Naive thymus-derived CD4-positive, alpha-beta T cell (primary cell): ENCODE measurements at regions not wholly inside any gene's neighbourhood (a gene's known extent, or its start where the extent isn't known, plus 50 kb on each side); places are given as distances from the start of the nearest gene placed in this dataset.

Source experiments
- ATAC-seq: fragments of 150-1000 bp; cut with Tn5 transposase; 2 replicates; pipeline ENCODE4 v1.10.0; 2021; ENCODE audit warnings: mild to moderate bottlenecking, moderate library complexity
- CTCF ChIA-PET: fragments of 350-600 bp; sonication (Branson Sonifier 250); formaldehyde crosslinking; loops from one replicate; lab custom pipeline; 2021; ENCODE audit warnings: antibody characterized with exemption; lab: Charles Lee
- POLR2A ChIA-PET: fragments of 350-600 bp; sonication (Branson Sonifier 250); formaldehyde crosslinking; loops from one replicate; lab custom pipeline; 2021; ENCODE audit warnings: antibody characterized with exemption, inconsistent platforms; lab: Charles Lee
- DNase-seq, 9 donors: peaks; one replicate each; pipeline versions ENCODE4 v3.0.0 to v3.0.0-alpha.2; 2020 to 2022; ENCODE audit warnings: mixed read lengths in 1 of 9
- H3K27ac ChIP-seq: one replicate; pipeline ENCODE4 v1.7.0; 2013; ENCODE audit warnings: mild to moderate bottlenecking, low read depth, low read length, moderate library complexity
- H3K27me3 ChIP-seq, 2 donors: one replicate each; pipeline ENCODE4 v1.7.0; 2013; ENCODE audit warnings: low read length in 2 of 2, mild to moderate bottlenecking in 2 of 2, moderate library complexity in 2 of 2; ENCODE audit not compliant: control insufficient read depth in 2 of 2, insufficient read depth in 2 of 2
- H3K36me3 ChIP-seq, 3 experiments: 1 replicate in 2 of 3; 2 replicates in 1 of 3; pipeline ENCODE4 v1.7.0; 2013; ENCODE audit warnings: low read length in 3 of 3, mild to moderate bottlenecking in 3 of 3, moderate library complexity in 1 of 3; ENCODE audit not compliant: insufficient read depth in 3 of 3, control insufficient read depth in 2 of 3
- H3K4me1 ChIP-seq, 2 donors: one replicate each; pipeline ENCODE4 v1.7.0; 2013; ENCODE audit warnings: low read length in 2 of 2, mild to moderate bottlenecking in 2 of 2, moderate library complexity in 1 of 2; ENCODE audit not compliant: control insufficient read depth in 2 of 2, insufficient read depth in 2 of 2
- H3K4me3 ChIP-seq: 2 replicates; pipeline ENCODE4 v1.7.0; 2013; ENCODE audit warnings: mild to moderate bottlenecking, low read length
- H3K9me3 ChIP-seq, 3 experiments: 1 replicate in 2 of 3; 2 replicates in 1 of 3; pipeline ENCODE4 v1.7.0; 2013; ENCODE audit warnings: low read length in 3 of 3; ENCODE audit not compliant: control insufficient read depth in 2 of 3
- H3K27ac Mint-ChIP-seq, 9 donors: one replicate each; pipeline ENCODE4 v1.8.0; 2020 to 2022; ENCODE audit warnings: mixed read lengths in 9 of 9, mild to moderate bottlenecking in 8 of 9, moderate library complexity in 5 of 9, inconsistent platforms in 2 of 9
- H3K27me3 Mint-ChIP-seq, 5 donors: one replicate each; pipeline ENCODE4 v1.8.0; 2021 to 2022; ENCODE audit warnings: mixed read lengths in 5 of 5, mild to moderate bottlenecking in 1 of 5
- H3K36me3 Mint-ChIP-seq, 5 donors: one replicate each; pipeline ENCODE4 v1.8.0; 2020 to 2022; ENCODE audit warnings: mixed read lengths in 5 of 5, mild to moderate bottlenecking in 3 of 5, inconsistent platforms in 1 of 5
- H3K4me1 Mint-ChIP-seq, 7 donors: one replicate each; pipeline ENCODE4 v1.8.0; 2020 to 2022; ENCODE audit warnings: mixed read lengths in 7 of 7, mild to moderate bottlenecking in 3 of 7, inconsistent platforms in 1 of 7
- H3K4me3 Mint-ChIP-seq, 10 donors: one replicate each; pipeline ENCODE4 v1.8.0; 2020 to 2022; ENCODE audit warnings: mild to moderate bottlenecking in 10 of 10, mixed read lengths in 10 of 10, moderate library complexity in 6 of 10, inconsistent platforms in 2 of 10
- H3K9me3 Mint-ChIP-seq, 11 donors: one replicate each; pipeline ENCODE4 v1.8.0; 2020 to 2022; ENCODE audit warnings: mixed read lengths in 11 of 11, mild to moderate bottlenecking in 4 of 11, inconsistent platforms in 1 of 11, moderate library complexity in 1 of 11
- intact Hi-C, 2 donors: fragments of 100-400 bp; cut with micrococcal nuclease; formaldehyde crosslinking; loops; one replicate each; pipeline ENCODE4 v1.15.1; 2023

GRCh38 chr3:181369637-181370036 lies 342.1 kb upstream of the SOX2 start:
- H3K4me1 Mint-ChIP-seq: no peaks in the 10 kb centered on the region
- no peak overlapping the region for H3K27ac ChIP-seq
- no peak overlapping the region for H3K27ac Mint-ChIP-seq
- no peak for ATAC-seq
- H3K36me3 Mint-ChIP-seq: no peaks in the 10 kb centered on the region
- ChIA-PET CTCF (no interaction called here), POLR2A (no interaction called here)
- peaks cover 0 to 7% (median 0%) of the 10 kb centered on the region in 5 donors for H3K27me3 Mint-ChIP-seq
- H3K4me1 ChIP-seq: no peaks in the 10 kb centered on the region
- no peak overlapping the region for H3K4me3 ChIP-seq
- intact Hi-C loops: no loop called here
- no peak for DNase-seq
- no peak overlapping the region for H3K4me3 Mint-ChIP-seq
- H3K9me3 ChIP-seq: no peaks in the 10 kb centered on the region
- H3K36me3 ChIP-seq: no peaks in the 10 kb centered on the region
- H3K27me3 ChIP-seq: no peaks in the 10 kb centered on the region
- H3K9me3 Mint-ChIP-seq: peaks cover 0 to 4% (median 0%) of the 10 kb centered on the region in 11 donors

GRCh38 chr3:181363231-181363630 lies 348.5 kb upstream of the SOX2 start:
- Mint-ChIP-seq H3K36me3 (no peaks in the 10 kb centered on the region), H3K27me3 (no peaks in the 10 kb centered on the region), H3K4me3 (no peak overlapping the region), H3K4me1 (no peaks in the 10 kb centered on the region), H3K9me3 (peaks cover 0 to 13% (median 5%) of the 10 kb centered on the region in 11 donors), H3K27ac (no peak overlapping the region)
- Histone ChIP-seq H3K4me1 (no peaks in the 10 kb centered on the region), H3K27me3 (no peaks in the 10 kb centered on the region), H3K9me3 (no peaks in the 10 kb centered on the region), H3K27ac (no peak overlapping the region), H3K4me3 (no peak overlapping the region), H3K36me3 (no peaks in the 10 kb centered on the region)
- intact Hi-C loops: no loop called here
- POLR2A ChIA-PET: no interaction called here
- ATAC-seq (no peak), DNase-seq (no peak)
- CTCF ChIA-PET: no interaction called here

- ChIA-PET POLR2A (no interaction called here), CTCF (no interaction called here)
- no peaks in the 10 kb centered on the region for H3K36me3 ChIP-seq
- intact Hi-C loops: no loop called here
- ATAC-seq: no peak
- H3K27me3 ChIP-seq: no peaks in the 10 kb centered on the region
- no peaks in the 10 kb centered on the region for H3K9me3 ChIP-seq
- Mint-ChIP-seq H3K27me3 (no peaks in the 10 kb centered on the region), H3K9me3 (peaks cover 0 to 13% (median 5%) of the 10 kb centered on the region in 11 donors), H3K36me3 (no peaks in the 10 kb centered on the region), H3K4me1 (no peaks in the 10 kb centered on the region), H3K4me3 (no peak overlapping the region), H3K27ac (no peak overlapping the region)
- no peak for DNase-seq
- no peak overlapping the region for H3K27ac ChIP-seq
- no peak overlapping the region for H3K4me3 ChIP-seq
- H3K4me1 ChIP-seq: no peaks in the 10 kb centered on the region
Observed at GRCh38 chr3:181362378-181362777, 349.3 kb upstream of the SOX2 start.

- no peaks in the 10 kb centered on the region for H3K4me1 Mint-ChIP-seq
- no peaks in the 10 kb centered on the region for H3K27me3 Mint-ChIP-seq
- Histone ChIP-seq H3K27ac (no peak overlapping the region), H3K27me3 (no peaks in the 10 kb centered on the region), H3K4me3 (no peak overlapping the region), H3K4me1 (no peaks in the 10 kb centered on the region), H3K9me3 (no peaks in the 10 kb centered on the region), H3K36me3 (no peaks in the 10 kb centered on the region)
- H3K27ac Mint-ChIP-seq: no peak overlapping the region
- ChIA-PET CTCF (no interaction called here), POLR2A (no interaction called here)
- DNase-seq (no peak), ATAC-seq (no peak)
- intact Hi-C loops: no loop called here
- H3K9me3 Mint-ChIP-seq: peaks cover 0 to 12% (median 5%) of the 10 kb centered on the region in 11 donors
- no peak overlapping the region for H3K4me3 Mint-ChIP-seq
- no peaks in the 10 kb centered on the region for H3K36me3 Mint-ChIP-seq
Observed at GRCh38 chr3:181358562-181358961, 353.2 kb upstream of the SOX2 start.

GRCh38 chr3:181358060-181358459 lies 353.7 kb upstream of the SOX2 start:
- no peaks in the 10 kb centered on the region for H3K27me3 ChIP-seq
- no peaks in the 10 kb centered on the region for H3K36me3 ChIP-seq
- Mint-ChIP-seq H3K27me3 (no peaks in the 10 kb centered on the region), H3K27ac (no peak overlapping the region), H3K9me3 (peaks cover 0 to 9% (median 5%) of the 10 kb centered on the region in 11 donors), H3K4me3 (no peak overlapping the region), H3K36me3 (no peaks in the 10 kb centered on the region), H3K4me1 (no peaks in the 10 kb centered on the region)
- POLR2A ChIA-PET: no interaction called here
- ATAC-seq (no peak), DNase-seq (no peak)
- no peak overlapping the region for H3K4me3 ChIP-seq
- no peaks in the 10 kb centered on the region for H3K4me1 ChIP-seq
- no peak overlapping the region for H3K27ac ChIP-seq
- H3K9me3 ChIP-seq: no peaks in the 10 kb centered on the region
- intact Hi-C loops: no loop called here
- CTCF ChIA-PET: no interaction called here

GRCh38 chr3:181354140-181354539 lies 357.6 kb upstream of the SOX2 start:
- no peak for ATAC-seq
- intact Hi-C loops: no loop called here
- Histone ChIP-seq H3K4me3 (no peak overlapping the region), H3K4me1 (no peaks in the 10 kb centered on the region), H3K27me3 (no peaks in the 10 kb centered on the region), H3K27ac (no peak overlapping the region), H3K36me3 (no peaks in the 10 kb centered on the region), H3K9me3 (no peaks in the 10 kb centered on the region)
- ChIA-PET CTCF (interaction anchor here (0.6 kb wide), 1 partner anchor 727 kb away, joined by 3 read pairs; no protein-coding TSS in a partner anchor), POLR2A (no interaction called here)
- DNase-seq: no peak
- no peaks in the 10 kb centered on the region for H3K36me3 Mint-ChIP-seq
- no peak overlapping the region for H3K27ac Mint-ChIP-seq
- peaks cover 0 to 3% (median under 1%) of the 10 kb centered on the region in 11 donors for H3K9me3 Mint-ChIP-seq
- H3K27me3 Mint-ChIP-seq: no peaks in the 10 kb centered on the region
- no peak overlapping the region for H3K4me3 Mint-ChIP-seq
- H3K4me1 Mint-ChIP-seq: no peaks in the 10 kb centered on the region

- ChIA-PET CTCF (no interaction called here), POLR2A (no interaction called here)
- Histone ChIP-seq H3K4me3 (no peak overlapping the region), H3K27ac (no peak overlapping the region), H3K4me1 (no peaks in the 10 kb centered on the region), H3K27me3 (no peaks in the 10 kb centered on the region), H3K9me3 (no peaks in the 10 kb centered on the region), H3K36me3 (no peaks in the 10 kb centered on the region)
- Mint-ChIP-seq H3K27ac (no peak overlapping the region), H3K27me3 (peaks cover 0 to 3% (median 0%) of the 10 kb centered on the region in 5 donors), H3K4me1 (no peaks in the 10 kb centered on the region), H3K4me3 (no peak overlapping the region), H3K9me3 (peaks cover 0 to 3% (median 0%) of the 10 kb centered on the region in 11 donors), H3K36me3 (no peaks in the 10 kb centered on the region)
- DNase-seq (no peak), ATAC-seq (no peak)
- intact Hi-C loops: no loop called here
Observed at GRCh38 chr3:181344331-181344730, 354.8 kb upstream of the DNAJC19 start.
